ENCODE measurements at regions not wholly inside any gene's neighbourhood (a gene's known extent, or its start where the extent isn't known, plus 50 kb on each side); places are given as distances from the start of the nearest gene placed in this dataset.
A peak's percentile ranks its signal among the peaks of the same experiment; 100 is the strongest.

- peak; percentile 54 to 60 (median 59) for TF ChIP-seq CTCF (IDR thresholded peaks at IDR 0.05)
- no peak for TF ChIP-seq POLR2AphosphoS5 (IDR thresholded peaks at IDR 0.05)
- TF ChIP-seq POLR2A (IDR thresholded peaks at IDR 0.05): no peak
Observed at GRCh38 chr7:130831817-130832481, 97.9 kb upstream of the KLF14 start.
